ENCODE measurements at regions not wholly inside any gene's neighbourhood (a gene's known extent, or its start where the extent isn't known, plus 50 kb on each side); places are given as distances from the start of the nearest gene placed in this dataset.

DNA sequence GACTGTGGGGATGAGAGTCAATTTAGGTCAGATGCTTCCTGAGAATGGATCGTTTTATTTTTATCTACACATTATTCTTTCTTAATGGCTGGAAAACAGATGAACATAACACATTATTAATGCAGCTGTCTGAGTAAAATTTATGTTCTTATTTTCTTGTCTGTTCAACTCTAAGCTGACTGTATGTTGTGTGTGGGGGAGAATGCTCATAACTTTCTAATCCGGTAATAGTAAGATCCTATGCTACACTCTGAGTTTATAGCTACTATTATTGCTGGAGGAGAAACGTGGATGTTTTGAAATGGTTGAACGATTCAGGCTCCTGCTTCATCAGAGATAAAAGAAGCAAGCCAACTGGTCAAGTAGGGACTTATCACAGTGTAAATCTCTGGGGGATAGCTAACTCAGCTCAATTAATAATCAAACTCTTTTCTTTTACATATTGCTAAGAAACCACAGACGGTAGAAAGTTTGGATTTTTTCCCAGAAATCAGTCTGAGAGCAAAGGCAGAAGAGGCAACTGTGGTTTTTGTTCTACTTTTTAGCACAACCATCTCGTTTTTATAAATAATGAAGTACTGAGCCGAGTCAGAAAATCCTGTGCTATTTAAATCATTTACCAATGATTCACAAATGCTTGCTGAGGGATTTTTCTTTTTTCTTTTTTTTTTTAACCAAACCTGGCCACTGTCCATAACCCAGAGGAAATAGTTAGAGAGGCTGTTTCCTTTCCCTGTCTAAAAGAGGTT, 265.0 kb upstream of the FAM174A start:
- no peak for DNase-seq (ENCODE audit: low spot score)
- TF ChIP-seq, protein P1, sequence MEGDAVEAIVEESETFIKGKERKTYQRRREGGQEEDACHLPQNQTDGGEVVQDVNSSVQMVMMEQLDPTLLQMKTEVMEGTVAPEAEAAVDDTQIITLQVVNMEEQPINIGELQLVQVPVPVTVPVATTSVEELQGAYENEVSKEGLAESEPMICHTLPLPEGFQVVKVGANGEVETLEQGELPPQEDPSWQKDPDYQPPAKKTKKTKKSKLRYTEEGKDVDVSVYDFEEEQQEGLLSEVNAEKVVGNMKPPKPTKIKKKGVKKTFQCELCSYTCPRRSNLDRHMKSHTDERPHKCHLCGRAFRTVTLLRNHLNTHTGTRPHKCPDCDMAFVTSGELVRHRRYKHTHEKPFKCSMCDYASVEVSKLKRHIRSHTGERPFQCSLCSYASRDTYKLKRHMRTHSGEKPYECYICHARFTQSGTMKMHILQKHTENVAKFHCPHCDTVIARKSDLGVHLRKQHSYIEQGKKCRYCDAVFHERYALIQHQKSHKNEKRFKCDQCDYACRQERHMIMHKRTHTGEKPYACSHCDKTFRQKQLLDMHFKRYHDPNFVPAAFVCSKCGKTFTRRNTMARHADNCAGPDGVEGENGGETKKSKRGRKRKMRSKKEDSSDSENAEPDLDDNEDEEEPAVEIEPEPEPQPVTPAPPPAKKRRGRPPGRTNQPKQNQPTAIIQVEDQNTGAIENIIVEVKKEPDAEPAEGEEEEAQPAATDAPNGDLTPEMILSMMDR (IDR thresholded peaks at IDR 0.05; ENCODE audit: extremely low read depth, missing control alignments) = no peak

DNA sequence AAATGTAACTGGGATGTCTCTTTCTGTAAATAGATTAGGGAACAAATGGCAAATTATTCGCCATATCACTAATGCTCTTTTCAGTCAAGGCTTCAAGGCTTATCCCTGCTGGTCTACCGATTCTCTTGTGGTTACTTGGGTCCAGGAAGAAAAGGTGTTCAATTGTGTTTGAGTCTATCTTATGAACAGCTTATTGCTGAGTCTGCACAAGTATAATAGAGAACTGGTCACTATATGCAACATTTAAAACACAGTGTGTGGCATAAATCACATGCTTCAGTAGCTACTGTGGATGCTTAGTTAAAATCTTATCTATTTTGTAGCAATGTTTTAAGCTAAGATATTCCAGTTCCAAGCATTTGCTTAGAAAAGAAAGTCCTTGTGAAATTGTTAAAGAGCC, 274.2 kb upstream of the FAM174A start:
- TF ChIP-seq, protein P1 (IDR thresholded peaks at IDR 0.05; ENCODE audit: extremely low read depth, missing control alignments) = no peak

DNA sequence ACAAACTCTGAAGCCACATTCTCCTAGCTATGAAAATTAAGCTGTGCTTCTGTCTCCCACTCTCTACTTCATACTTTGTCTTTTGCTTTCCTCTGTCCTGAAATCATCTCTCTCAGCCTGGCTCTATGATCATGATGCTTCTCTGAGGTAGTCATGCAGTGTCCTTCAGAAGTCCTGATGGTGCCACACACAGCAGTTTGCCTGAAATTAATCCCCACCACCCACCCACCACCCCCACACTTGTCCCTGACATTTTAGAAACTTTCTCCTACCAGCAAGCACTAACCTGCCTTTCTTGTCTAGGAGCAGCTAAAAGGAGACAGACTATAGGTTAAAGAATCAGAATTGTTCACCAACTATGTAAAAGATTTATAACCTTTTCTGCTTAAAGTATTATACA, 282.2 kb upstream of the FAM174A start:
- DNase-seq (ENCODE audit: low spot score) = no peak
- TF ChIP-seq, protein P1 (IDR thresholded peaks at IDR 0.05; ENCODE audit: extremely low read depth, missing control alignments) = no peak

More for the DNA sequence above, 274.2 kb upstream of the FAM174A start:
- DNase-seq (ENCODE audit: low spot score) = no peak

DNA sequence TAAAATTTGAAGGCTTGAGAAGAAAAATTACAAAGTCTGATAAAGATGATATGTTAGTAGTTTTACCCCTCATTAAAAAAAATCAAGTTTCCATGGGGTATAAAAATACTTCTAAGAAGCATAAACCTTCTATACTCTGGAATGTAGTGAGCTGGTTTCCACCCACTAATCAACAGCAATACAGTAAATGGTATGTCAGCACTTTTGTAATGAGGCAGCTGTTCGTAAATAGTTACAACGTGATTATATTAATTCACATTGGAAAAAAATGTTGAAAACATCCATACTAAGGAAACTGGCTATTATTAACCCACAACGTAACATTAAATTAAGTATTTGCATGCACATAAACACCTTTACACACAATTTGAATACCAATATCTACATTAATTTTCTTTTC, 283.1 kb upstream of the FAM174A start:
- no peak for DNase-seq (ENCODE audit: low spot score)
- TF ChIP-seq, protein P1 (IDR thresholded peaks at IDR 0.05; ENCODE audit: extremely low read depth, missing control alignments) = no peak

DNA sequence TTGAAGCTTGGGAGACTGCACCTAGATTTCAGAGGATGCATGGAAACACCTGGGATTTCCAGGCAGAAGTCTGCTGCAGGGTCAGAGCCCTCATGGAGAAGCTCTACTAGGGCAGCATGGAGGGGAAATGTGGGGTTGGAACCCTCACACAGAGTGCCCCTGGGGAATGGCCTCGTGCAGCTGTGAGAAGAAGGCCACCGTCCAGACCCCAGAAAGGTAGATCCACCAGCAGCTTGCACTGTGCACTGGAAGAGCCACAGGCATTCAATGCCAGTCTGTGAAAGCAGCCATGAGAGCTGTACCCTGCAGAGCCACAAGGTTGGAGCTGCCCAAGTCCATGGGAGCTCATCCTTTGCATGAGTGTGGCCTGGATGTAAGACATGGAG, 285.3 kb upstream of the FAM174A start:
- TF ChIP-seq, protein P1 (IDR thresholded peaks at IDR 0.05; ENCODE audit: extremely low read depth, missing control alignments) = no peak
- DNase-seq (ENCODE audit: low spot score) = no peak

DNA sequence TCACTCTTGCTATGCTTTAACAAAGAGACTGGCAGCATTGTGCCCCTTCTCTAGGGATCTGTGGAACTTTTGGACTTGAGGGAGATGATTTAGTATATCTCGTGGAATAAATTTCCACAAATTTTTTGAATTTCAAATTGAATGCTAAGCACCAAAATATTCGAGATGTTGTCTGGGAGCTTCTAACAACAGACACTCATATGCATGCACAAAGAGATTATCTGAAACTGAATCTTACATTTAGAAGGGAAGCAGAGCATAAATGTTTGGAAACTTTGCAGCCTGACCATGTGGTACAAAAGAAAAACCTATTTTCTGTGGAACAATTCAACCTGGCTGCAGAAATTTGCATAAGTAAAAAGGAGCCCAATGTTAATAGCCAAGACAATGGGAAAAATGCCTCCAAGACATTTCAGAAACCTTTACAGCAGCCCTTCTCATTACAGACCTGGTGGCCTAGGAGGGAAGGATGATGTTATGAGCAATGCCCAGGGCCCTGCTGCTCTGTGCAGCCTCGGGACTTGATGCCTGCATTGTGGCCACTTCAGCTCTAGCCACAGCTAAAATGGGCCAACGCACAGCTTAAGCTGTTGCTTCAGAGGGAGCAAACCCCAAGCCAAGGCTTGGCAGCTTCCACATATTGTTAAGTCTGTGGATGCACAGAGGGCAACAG, 285.8 kb upstream of the FAM174A start:
- TF ChIP-seq, protein P1 (IDR thresholded peaks at IDR 0.05; ENCODE audit: extremely low read depth, missing control alignments) = no peak
- no peak for DNase-seq (ENCODE audit: low spot score)

DNA sequence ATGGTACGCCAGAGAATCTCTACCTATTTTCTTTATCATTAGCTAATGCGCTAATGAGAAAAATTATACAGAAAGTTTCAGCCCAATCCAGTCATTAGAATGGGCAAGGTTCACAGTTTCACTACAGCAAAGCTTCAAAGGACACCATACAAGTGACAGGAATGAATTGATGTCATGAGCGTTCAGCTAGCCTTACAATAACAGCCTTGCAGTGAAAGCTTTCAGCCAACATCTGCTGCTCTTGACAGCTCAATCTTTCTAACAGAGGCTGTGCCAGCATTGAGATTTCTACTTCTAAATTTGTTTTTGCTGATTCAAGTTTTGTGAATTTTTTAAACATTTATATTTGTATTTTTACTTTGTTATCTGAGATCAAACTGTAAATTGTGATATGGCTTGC, 302.4 kb upstream of the FAM174A start:
- DNase-seq (ENCODE audit: low spot score) = no peak
- TF ChIP-seq, protein P1 (IDR thresholded peaks at IDR 0.05; ENCODE audit: extremely low read depth, missing control alignments) = no peak

Measured in GM20000 (cell line).